H1 (cell line): ENCODE measurements at regions not wholly inside any gene's neighbourhood (a gene's known extent, or its start where the extent isn't known, plus 50 kb on each side); places are given as distances from the start of the nearest gene placed in this dataset.

Experiments used
- CHD1 ChIP-seq: IDR thresholded peaks from 2 replicates; pipeline ENCODE4 v1.6.1; 2012; ENCODE audit warnings: low read depth, low read length, improper control_type of control experiment
- POLR2A ChIP-seq, 2 experiments: IDR thresholded peaks; 1 replicate in 1 of 2; 2 replicates in 1 of 2; pipeline ENCODE4 v1.6.1; 2011; ENCODE audit warnings: low read depth in 2 of 2, low read length in 2 of 2, mild to moderate bottlenecking in 2 of 2; ENCODE audit errors: control extremely low read depth in 1 of 2
- TAF7 ChIP-seq: optimal IDR thresholded peaks from 2 replicates; pipeline ENCODE3; 2011; ENCODE audit warnings: low read depth, mild to moderate bottlenecking, inconsistent platforms, low read length, moderate library complexity, borderline replicate concordance
- ZNF274 ChIP-seq: IDR thresholded peaks from 2 replicates; pipeline ENCODE4 v1.7.0; 2012; ENCODE audit warnings: low read length, borderline replicate concordance; ENCODE audit errors: extremely low read depth
- TF ChIP-seq, protein P1 (sequence below), 3 experiments: IDR thresholded peaks; 1 replicate in 2 of 3; 2 replicates in 1 of 3; pipeline versions ENCODE4 v1.5.1 to v1.6.1; 2011; ENCODE audit warnings: low read length in 3 of 3, mild to moderate bottlenecking in 3 of 3, inconsistent platforms in 2 of 3, low read depth in 1 of 3, moderate library complexity in 1 of 3; ENCODE audit not compliant: insufficient read depth in 1 of 3; ENCODE audit errors: control extremely low read depth in 1 of 3
- TF ChIP-seq, protein P2 (sequence below): IDR thresholded peaks from 2 replicates; pipeline ENCODE4 v1.6.1; 2012; ENCODE audit warnings: inconsistent platforms

DNA sequence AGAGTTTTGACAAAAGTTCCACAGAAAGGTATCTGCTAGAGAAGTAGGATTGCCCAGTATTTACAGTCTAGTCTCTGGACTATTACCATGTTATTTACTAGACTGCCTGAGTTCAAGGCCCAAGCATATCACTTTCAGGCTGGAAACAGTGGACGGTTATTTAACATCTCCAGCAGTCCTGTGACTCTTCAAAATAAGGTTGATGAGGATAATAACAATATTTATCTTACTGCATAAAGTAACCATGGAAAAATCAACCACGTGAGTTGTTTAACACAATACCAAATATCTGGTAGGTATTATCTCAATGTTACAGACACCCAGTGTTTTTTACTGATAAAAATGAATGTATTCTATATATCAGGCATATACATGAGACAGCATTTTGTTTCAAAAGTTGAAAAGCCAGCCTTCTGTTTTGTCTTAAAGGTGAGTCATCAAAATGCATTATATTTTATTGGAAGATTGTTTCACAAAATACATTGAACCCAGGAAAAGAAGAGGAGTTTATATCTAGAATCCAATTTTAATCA is 535.8 kb downstream of the TBL1XR1 start:
- TF ChIP-seq, protein P1, sequence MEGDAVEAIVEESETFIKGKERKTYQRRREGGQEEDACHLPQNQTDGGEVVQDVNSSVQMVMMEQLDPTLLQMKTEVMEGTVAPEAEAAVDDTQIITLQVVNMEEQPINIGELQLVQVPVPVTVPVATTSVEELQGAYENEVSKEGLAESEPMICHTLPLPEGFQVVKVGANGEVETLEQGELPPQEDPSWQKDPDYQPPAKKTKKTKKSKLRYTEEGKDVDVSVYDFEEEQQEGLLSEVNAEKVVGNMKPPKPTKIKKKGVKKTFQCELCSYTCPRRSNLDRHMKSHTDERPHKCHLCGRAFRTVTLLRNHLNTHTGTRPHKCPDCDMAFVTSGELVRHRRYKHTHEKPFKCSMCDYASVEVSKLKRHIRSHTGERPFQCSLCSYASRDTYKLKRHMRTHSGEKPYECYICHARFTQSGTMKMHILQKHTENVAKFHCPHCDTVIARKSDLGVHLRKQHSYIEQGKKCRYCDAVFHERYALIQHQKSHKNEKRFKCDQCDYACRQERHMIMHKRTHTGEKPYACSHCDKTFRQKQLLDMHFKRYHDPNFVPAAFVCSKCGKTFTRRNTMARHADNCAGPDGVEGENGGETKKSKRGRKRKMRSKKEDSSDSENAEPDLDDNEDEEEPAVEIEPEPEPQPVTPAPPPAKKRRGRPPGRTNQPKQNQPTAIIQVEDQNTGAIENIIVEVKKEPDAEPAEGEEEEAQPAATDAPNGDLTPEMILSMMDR (IDR thresholded peaks at IDR 0.05; ENCODE audit: control extremely low read depth in 1 of 3, insufficient read depth in 1 of 3, low read depth in 1 of 3, low read length in 3 of 3) = no peak
- no peak for TF ChIP-seq POLR2A (IDR thresholded peaks at IDR 0.05; ENCODE audit: control extremely low read depth in 1 of 2, low read depth in 2 of 2, low read length in 2 of 2)
- no peak for TF ChIP-seq CHD1
- no peak for TF ChIP-seq TAF7
- TF ChIP-seq ZNF274 = no peak
- TF ChIP-seq, protein P2, sequence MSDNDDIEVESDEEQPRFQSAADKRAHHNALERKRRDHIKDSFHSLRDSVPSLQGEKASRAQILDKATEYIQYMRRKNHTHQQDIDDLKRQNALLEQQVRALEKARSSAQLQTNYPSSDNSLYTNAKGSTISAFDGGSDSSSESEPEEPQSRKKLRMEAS = no peak
